ENCODE measurements at regions not wholly inside any gene's neighbourhood (a gene's known extent, or its start where the extent isn't known, plus 50 kb on each side); places are given as distances from the start of the nearest gene placed in this dataset.

DNA sequence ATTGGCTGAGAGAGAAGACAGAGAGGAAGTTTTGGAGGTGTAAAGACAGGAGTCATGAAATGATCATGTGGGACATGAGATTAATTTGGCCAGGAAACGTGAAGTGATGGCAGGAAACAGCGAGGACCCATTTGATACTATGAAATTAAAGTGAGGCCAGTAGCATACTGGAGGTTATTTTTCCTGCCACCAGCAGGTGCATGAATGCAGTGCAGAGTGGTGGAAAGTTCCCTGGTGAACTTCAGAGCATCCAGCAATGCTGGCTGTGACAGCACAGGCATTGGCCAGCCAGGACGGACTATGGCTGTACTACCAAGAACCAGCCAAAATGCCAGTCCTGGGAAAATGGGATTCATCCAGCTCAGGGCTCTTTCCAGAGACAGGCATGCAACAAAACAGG lies 152.2 kb downstream of the SYK start:
- TF ChIP-seq, protein P1, sequence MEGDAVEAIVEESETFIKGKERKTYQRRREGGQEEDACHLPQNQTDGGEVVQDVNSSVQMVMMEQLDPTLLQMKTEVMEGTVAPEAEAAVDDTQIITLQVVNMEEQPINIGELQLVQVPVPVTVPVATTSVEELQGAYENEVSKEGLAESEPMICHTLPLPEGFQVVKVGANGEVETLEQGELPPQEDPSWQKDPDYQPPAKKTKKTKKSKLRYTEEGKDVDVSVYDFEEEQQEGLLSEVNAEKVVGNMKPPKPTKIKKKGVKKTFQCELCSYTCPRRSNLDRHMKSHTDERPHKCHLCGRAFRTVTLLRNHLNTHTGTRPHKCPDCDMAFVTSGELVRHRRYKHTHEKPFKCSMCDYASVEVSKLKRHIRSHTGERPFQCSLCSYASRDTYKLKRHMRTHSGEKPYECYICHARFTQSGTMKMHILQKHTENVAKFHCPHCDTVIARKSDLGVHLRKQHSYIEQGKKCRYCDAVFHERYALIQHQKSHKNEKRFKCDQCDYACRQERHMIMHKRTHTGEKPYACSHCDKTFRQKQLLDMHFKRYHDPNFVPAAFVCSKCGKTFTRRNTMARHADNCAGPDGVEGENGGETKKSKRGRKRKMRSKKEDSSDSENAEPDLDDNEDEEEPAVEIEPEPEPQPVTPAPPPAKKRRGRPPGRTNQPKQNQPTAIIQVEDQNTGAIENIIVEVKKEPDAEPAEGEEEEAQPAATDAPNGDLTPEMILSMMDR (conservative IDR thresholded peaks at IDR 0.05) = no peak
- no peak for TF ChIP-seq ZFX (IDR thresholded peaks at IDR 0.05)
